ENCODE measurements at regions not wholly inside any gene's neighbourhood (a gene's known extent, or its start where the extent isn't known, plus 50 kb on each side); places are given as distances from the start of the nearest gene placed in this dataset.

DNA sequence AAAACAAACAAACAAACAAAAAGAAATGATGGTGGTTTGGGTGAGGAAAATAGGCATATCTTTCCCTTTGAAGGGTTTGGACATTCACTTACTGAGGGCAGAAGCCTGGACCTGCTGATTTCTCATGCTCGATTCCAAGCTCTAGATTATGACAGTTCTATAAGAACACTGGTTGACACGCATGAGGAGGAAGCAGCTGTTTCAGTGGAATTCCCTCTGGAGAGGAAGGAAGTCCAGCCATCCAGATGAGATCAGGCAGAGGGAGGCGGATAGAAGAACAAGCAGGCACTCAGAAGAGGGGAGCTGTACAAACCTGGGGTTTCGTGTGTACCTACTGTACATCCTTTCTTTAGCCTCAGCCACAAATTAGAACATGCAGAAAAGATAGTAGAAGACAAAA lies 691.9 kb downstream of the INHBA start:
- no peak overlapping the region for H3K4me3 ChIP-seq (ENCODE audit: low read depth, low read length, poor library complexity, severe bottlenecking)
- POLR2A ChIA-PET, result interaction anchor here (1.1 kb wide), 1 partner anchor 11 kb away, joined by 3 read pairs; no protein-coding TSS in a partner anchor
- no peaks in the 10 kb centered on the region for H3K9me2 ChIP-seq (ENCODE audit: insufficient read depth, low read length)
- H2AFZ ChIP-seq (ENCODE audit: low read length), result no peak overlapping the region
- no peaks in the 10 kb centered on the region for H3K79me2 ChIP-seq (ENCODE audit: insufficient read depth, low read depth, low read length)
- CTCF ChIA-PET (ENCODE audit: unreplicated experiment), result no interaction called here
- intact Hi-C loops (cut with micrococcal nuclease; ENCODE audit: unreplicated experiment), result no loop called here
- H3K36me3 ChIP-seq (ENCODE audit: insufficient read depth, low read length), result no peaks in the 10 kb centered on the region
- H3K9me3 ChIP-seq (ENCODE audit: low read length), result no peaks in the 10 kb centered on the region
- no peaks in the 10 kb centered on the region for H4K20me1 ChIP-seq (ENCODE audit: insufficient read depth, low read length)
- TF ChIP-seq, protein P1, sequence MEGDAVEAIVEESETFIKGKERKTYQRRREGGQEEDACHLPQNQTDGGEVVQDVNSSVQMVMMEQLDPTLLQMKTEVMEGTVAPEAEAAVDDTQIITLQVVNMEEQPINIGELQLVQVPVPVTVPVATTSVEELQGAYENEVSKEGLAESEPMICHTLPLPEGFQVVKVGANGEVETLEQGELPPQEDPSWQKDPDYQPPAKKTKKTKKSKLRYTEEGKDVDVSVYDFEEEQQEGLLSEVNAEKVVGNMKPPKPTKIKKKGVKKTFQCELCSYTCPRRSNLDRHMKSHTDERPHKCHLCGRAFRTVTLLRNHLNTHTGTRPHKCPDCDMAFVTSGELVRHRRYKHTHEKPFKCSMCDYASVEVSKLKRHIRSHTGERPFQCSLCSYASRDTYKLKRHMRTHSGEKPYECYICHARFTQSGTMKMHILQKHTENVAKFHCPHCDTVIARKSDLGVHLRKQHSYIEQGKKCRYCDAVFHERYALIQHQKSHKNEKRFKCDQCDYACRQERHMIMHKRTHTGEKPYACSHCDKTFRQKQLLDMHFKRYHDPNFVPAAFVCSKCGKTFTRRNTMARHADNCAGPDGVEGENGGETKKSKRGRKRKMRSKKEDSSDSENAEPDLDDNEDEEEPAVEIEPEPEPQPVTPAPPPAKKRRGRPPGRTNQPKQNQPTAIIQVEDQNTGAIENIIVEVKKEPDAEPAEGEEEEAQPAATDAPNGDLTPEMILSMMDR (conservative IDR thresholded peaks at IDR 0.05; ENCODE audit: low read length), result no peak
- TF ChIP-seq EZH2phosphoT487 (IDR thresholded peaks at IDR 0.05; ENCODE audit: borderline replicate concordance, low read depth, low read length), result no peak
- H3K27ac ChIP-seq (ENCODE audit: low read depth, low read length, poor library complexity, severe bottlenecking), result no peak overlapping the region
- BruUV-seq (replicated peaks), result no TSS peak
- no peak overlapping the region for H3K4me2 ChIP-seq (ENCODE audit: low read length)
- peaks cover 5% of the 10 kb centered on the region for H3K4me1 ChIP-seq (ENCODE audit: insufficient read depth, low read length, poor library complexity, severe bottlenecking)
- peak; percentile 6 for DNase-seq (ENCODE audit: low spot score)

DNA sequence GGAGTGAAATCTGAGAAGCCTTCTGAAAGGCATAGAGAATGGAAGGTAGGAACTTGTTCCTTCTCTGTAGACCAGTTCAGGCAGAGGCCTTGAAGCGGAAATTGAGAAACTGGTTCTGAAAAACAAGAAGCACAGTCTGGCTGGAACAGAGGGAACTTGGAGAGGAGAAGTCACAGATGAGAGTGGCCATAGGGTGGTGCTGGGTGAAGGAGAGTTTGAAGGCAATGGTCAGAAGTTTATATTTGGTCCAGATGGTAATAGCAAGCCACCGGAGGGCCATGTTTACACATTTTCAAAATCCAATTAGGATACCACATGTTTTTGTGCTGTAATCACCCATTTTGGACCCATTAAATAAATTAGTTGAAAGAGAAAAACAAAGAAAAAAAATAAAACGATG lies 692.5 kb downstream of the INHBA start:
- Histone ChIP-seq H2AFZ (ENCODE audit: low read length) (no peak overlapping the region), H3K36me3 (ENCODE audit: insufficient read depth, low read length) (no peaks in the 10 kb centered on the region), H3K4me2 (ENCODE audit: low read length) (no peak overlapping the region), H3K4me1 (ENCODE audit: insufficient read depth, low read length, poor library complexity, severe bottlenecking) (peaks cover 5% of the 10 kb centered on the region), H3K27ac (ENCODE audit: low read depth, low read length, poor library complexity, severe bottlenecking) (no peak overlapping the region), H4K20me1 (ENCODE audit: insufficient read depth, low read length) (no peaks in the 10 kb centered on the region), H3K9me3 (ENCODE audit: low read length) (no peaks in the 10 kb centered on the region), H3K4me3 (ENCODE audit: low read depth, low read length, poor library complexity, severe bottlenecking) (no peak overlapping the region), H3K9me2 (ENCODE audit: insufficient read depth, low read length) (no peaks in the 10 kb centered on the region), H3K79me2 (ENCODE audit: insufficient read depth, low read depth, low read length) (no peaks in the 10 kb centered on the region)
- TF ChIP-seq, protein P1 (conservative IDR thresholded peaks at IDR 0.05; ENCODE audit: low read length), result no peak
- no peak for TF ChIP-seq EZH2phosphoT487 (IDR thresholded peaks at IDR 0.05; ENCODE audit: borderline replicate concordance, low read depth, low read length)
- CTCF ChIA-PET (ENCODE audit: unreplicated experiment), result no interaction called here
- DNase-seq (ENCODE audit: low spot score), result no peak
- no TSS peak for BruUV-seq (replicated peaks)
- intact Hi-C loops (cut with micrococcal nuclease; ENCODE audit: unreplicated experiment), result no loop called here
- POLR2A ChIA-PET, result interaction anchor here (1.1 kb wide), 1 partner anchor 11 kb away, joined by 3 read pairs; no protein-coding TSS in a partner anchor

DNA sequence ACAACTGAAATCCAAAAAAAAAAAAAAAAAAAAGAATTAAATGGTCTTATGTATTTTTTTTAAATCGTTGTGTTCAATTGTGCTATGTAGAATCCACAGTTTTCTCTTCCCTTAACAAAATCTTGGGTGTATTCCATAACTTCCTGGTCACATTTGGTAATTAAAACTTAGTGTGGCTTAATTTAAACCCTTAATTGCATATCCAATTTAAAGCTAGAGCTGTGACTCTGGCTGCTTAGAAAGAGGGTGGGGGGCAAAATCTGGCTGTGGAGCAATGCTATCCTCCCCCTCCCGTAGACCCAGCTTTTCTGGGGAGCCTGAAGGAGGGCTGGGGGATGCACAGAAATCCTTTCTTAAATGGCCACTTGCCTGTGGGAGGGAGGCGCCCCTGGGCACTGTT lies 695.1 kb downstream of the INHBA start:
- no peaks in the 10 kb centered on the region for H3K9me3 ChIP-seq (ENCODE audit: low read length)
- H3K4me1 ChIP-seq (ENCODE audit: insufficient read depth, low read length, poor library complexity, severe bottlenecking), result peaks cover 5% of the 10 kb centered on the region
- BruUV-seq (replicated peaks), result no TSS peak
- H3K4me3 ChIP-seq (ENCODE audit: low read depth, low read length, poor library complexity, severe bottlenecking), result no peak overlapping the region
- ChIA-PET POLR2A (interaction anchor here (0.6 to 0.7 kb wide), 4 partner anchors 47 to 1327 kb away, joined by 3 to 4 read pairs (median 3); no protein-coding TSS in a partner anchor), CTCF (ENCODE audit: unreplicated experiment) (no interaction called here)
- no peaks in the 10 kb centered on the region for H4K20me1 ChIP-seq (ENCODE audit: insufficient read depth, low read length)
- H2AFZ ChIP-seq (ENCODE audit: low read length), result no peak overlapping the region
- H3K9me2 ChIP-seq (ENCODE audit: insufficient read depth, low read length), result no peaks in the 10 kb centered on the region
- no peaks in the 10 kb centered on the region; the same call in 1 of the 2 replicates for H3K36me3 ChIP-seq (ENCODE audit: insufficient read depth, low read length)
- H3K4me2 ChIP-seq (ENCODE audit: low read length), result no peak overlapping the region
- intact Hi-C loops (cut with micrococcal nuclease; ENCODE audit: unreplicated experiment), result no loop called here
- no peak overlapping the region for H3K27ac ChIP-seq (ENCODE audit: low read depth, low read length, poor library complexity, severe bottlenecking)
- no peak for DNase-seq (ENCODE audit: low spot score)
- TF ChIP-seq, protein P1 (conservative IDR thresholded peaks at IDR 0.05; ENCODE audit: low read length), result no peak
- TF ChIP-seq EZH2phosphoT487 (IDR thresholded peaks at IDR 0.05; ENCODE audit: borderline replicate concordance, low read depth, low read length), result no peak
- no peaks in the 10 kb centered on the region for H3K79me2 ChIP-seq (ENCODE audit: insufficient read depth, low read depth, low read length)
